H1 (cell line): ENCODE measurements at regions not wholly inside any gene's neighbourhood (a gene's known extent, or its start where the extent isn't known, plus 50 kb on each side); places are given as distances from the start of the nearest gene placed in this dataset.

ENCODE experiments used
- CTCF ChIA-PET: fragments of 300-600 bp; sonication (Branson Sonifier 250); formaldehyde crosslinking; loops from one replicate; lab custom pipeline; 2021; ENCODE audit not compliant: partially characterized antibody; lab: Charles Lee
- POLR2A ChIA-PET: fragments of 300-600 bp; sonication (Branson Sonifier 250); formaldehyde crosslinking; loops from one replicate; lab custom pipeline; 2021; ENCODE audit warnings: inconsistent platforms; ENCODE audit not compliant: partially characterized antibody; lab: Charles Lee
- DNase-seq, 2 experiments: peaks; one replicate each; pipeline versions ENCODE4 v3.0.0 to v3.0.0-alpha.2; 2010 to 2022; ENCODE audit warnings: low spot score in 2 of 2, low read depth in 1 of 2, mixed read lengths in 1 of 2
- FAIRE-seq: peaks from 2 replicates; lab custom pipeline; 2011; peaks lifted over from hg19 to GRCh38; lab: Jason Lieb, UNC
- H2AFZ ChIP-seq: 2 replicates; pipeline ENCODE4 v1.8.1; 2012; ENCODE audit warnings: low read length, inconsistent platforms
- H2AK5ac ChIP-seq: 2 replicates; pipeline ENCODE4 v1.6.1; 2013; ENCODE audit warnings: low read depth, low read length
- H2BK120ac ChIP-seq: replicated peaks from 2 replicates; pipeline ENCODE3; 2013; ENCODE audit warnings: low read depth, low read length, inconsistent platforms
- H2BK12ac ChIP-seq: 2 replicates; pipeline ENCODE4 v1.6.1; 2013; ENCODE audit warnings: low read depth, low read length
- H2BK15ac ChIP-seq: 2 replicates; pipeline ENCODE4 v1.6.1; 2013; ENCODE audit warnings: low read length
- H2BK20ac ChIP-seq: 2 replicates; pipeline ENCODE4 v1.6.1; 2013; ENCODE audit warnings: low read length
- H2BK5ac ChIP-seq: 2 replicates; pipeline ENCODE4 v1.6.1; 2013; ENCODE audit warnings: low read depth, low read length
- H3K14ac ChIP-seq: 2 replicates; pipeline ENCODE4 v1.6.1; 2013; ENCODE audit warnings: inconsistent platforms; ENCODE audit not compliant: insufficient read length
- H3K18ac ChIP-seq: 2 replicates; pipeline ENCODE4 v1.6.1; 2013; ENCODE audit warnings: low read length; ENCODE audit errors: extremely low read depth
- H3K23ac ChIP-seq: 2 replicates; pipeline ENCODE4 v1.6.1; 2013; ENCODE audit warnings: inconsistent platforms; ENCODE audit not compliant: insufficient read length
- H3K23me2 ChIP-seq: 2 replicates; pipeline ENCODE4 v1.6.1; 2013; ENCODE audit warnings: low read depth, low read length
- H3K27ac ChIP-seq: 2 replicates; pipeline ENCODE4 v1.6.1; 2011; ENCODE audit warnings: low read depth, low read length, inconsistent platforms
- H3K27me3 ChIP-seq, 4 experiments: replicated peaks in 1 of 4; 1 replicate in 1 of 4; 2 replicates in 3 of 4; pipeline versions ENCODE4 v1.6.1 to v1.8.1; 2011 to 2013; ENCODE audit warnings: low read length in 3 of 4, mild to moderate bottlenecking in 3 of 4, inconsistent platforms in 2 of 4, mixed read lengths in 2 of 4, moderate library complexity in 1 of 4; ENCODE audit not compliant: control insufficient read depth in 3 of 4, insufficient read depth in 3 of 4; ENCODE audit errors: extremely low read depth in 1 of 4
- H3K36me3 ChIP-seq, 4 experiments: 2 replicates each; pipeline versions ENCODE4 v1.6.1 to v1.8.1; 2011 to 2013; ENCODE audit warnings: mild to moderate bottlenecking in 4 of 4, low read length in 3 of 4, moderate library complexity in 2 of 4, control low read depth in 1 of 4, inconsistent platforms in 1 of 4; ENCODE audit not compliant: insufficient read depth in 4 of 4, control insufficient read depth in 2 of 4
- H3K4ac ChIP-seq: replicated peaks from 2 replicates; pipeline ENCODE3; 2013; ENCODE audit warnings: low read length, low read depth, mixed read lengths, inconsistent platforms; ENCODE audit not compliant: insufficient read length
- H3K4me1 ChIP-seq, 4 experiments: replicated peaks in 1 of 4; 1 replicate in 1 of 4; 2 replicates in 3 of 4; pipeline versions ENCODE4 v1.6.1 to v1.8.1; 2011 to 2013; ENCODE audit warnings: low read length in 3 of 4, inconsistent platforms in 2 of 4, mixed read lengths in 1 of 4; ENCODE audit not compliant: insufficient read depth in 4 of 4, control insufficient read depth in 3 of 4
- H3K4me2 ChIP-seq, 2 experiments: 2 replicates each; pipeline versions ENCODE4 v1.6.1 to v1.8.1; 2011 to 2013; ENCODE audit warnings: low read depth in 2 of 2, low read length in 2 of 2, control low read depth in 1 of 2, inconsistent platforms in 1 of 2, mild to moderate bottlenecking in 1 of 2; ENCODE audit not compliant: insufficient read depth in 1 of 2
- H3K4me3 ChIP-seq, 4 experiments: fragments of 200-600, 300-600 bp in 1 of 4; sonication (generic), shearing (Covaris generic), sonication (Bioruptor Twin) in 1 of 4; 2 replicates each; pipeline versions ENCODE4 v1.5.1 to v1.8.1; 2011 to 2016; ENCODE audit warnings: low read length in 4 of 4, low read depth in 3 of 4, control low read depth in 2 of 4, inconsistent platforms in 2 of 4, mild to moderate bottlenecking in 2 of 4, mixed read lengths in 1 of 4, moderate library complexity in 1 of 4; ENCODE audit not compliant: insufficient read depth in 2 of 4; ENCODE audit errors: extremely low read depth in 1 of 4
- H3K56ac ChIP-seq: replicated peaks from 2 replicates; pipeline ENCODE3; 2013; ENCODE audit warnings: low read depth, mild to moderate bottlenecking, mixed read lengths, low read length, inconsistent platforms; ENCODE audit not compliant: insufficient read length
- H3K79me1 ChIP-seq: 2 replicates; pipeline ENCODE4 v1.6.1; 2013; ENCODE audit warnings: low read depth, low read length, control low read depth
- H3K79me2 ChIP-seq, 2 experiments: 2 replicates each; pipeline versions ENCODE4 v1.6.1 to v1.8.1; 2012 to 2013; ENCODE audit warnings: low read length in 2 of 2, mild to moderate bottlenecking in 2 of 2, inconsistent platforms in 1 of 2; ENCODE audit not compliant: insufficient read depth in 2 of 2, control insufficient read depth in 1 of 2
- H3K9ac ChIP-seq, 4 experiments: replicated peaks in 1 of 4; 1 replicate in 1 of 4; 2 replicates in 3 of 4; pipeline versions ENCODE4 v1.6.1 to v1.8.1; 2011 to 2013; ENCODE audit warnings: low read depth in 3 of 4, low read length in 3 of 4, control low read depth in 2 of 4, mild to moderate bottlenecking in 2 of 4, moderate library complexity in 2 of 4, inconsistent platforms in 1 of 4; ENCODE audit errors: extremely low read depth in 1 of 4
- H3K9me3 ChIP-seq, 2 experiments: 2 replicates each; pipeline versions ENCODE4 v1.6.1 to v1.8.1; 2012 to 2013; ENCODE audit warnings: mild to moderate bottlenecking in 2 of 2, moderate library complexity in 2 of 2, control low read depth in 1 of 2, inconsistent platforms in 1 of 2, low read depth in 1 of 2, low read length in 1 of 2, mixed read lengths in 1 of 2; ENCODE audit not compliant: insufficient read depth in 2 of 2
- H4K20me1 ChIP-seq, 2 experiments: replicated peaks in 1 of 2; 2 replicates each; pipeline versions ENCODE3 to v1.8.1; 2011 to 2013; ENCODE audit warnings: inconsistent platforms in 2 of 2, low read length in 2 of 2, mild to moderate bottlenecking in 1 of 2; ENCODE audit not compliant: insufficient read depth in 2 of 2, control insufficient read depth in 1 of 2
- H4K5ac ChIP-seq: 2 replicates; pipeline ENCODE4 v1.6.1; 2013; ENCODE audit warnings: low read length, low read depth, mixed read lengths, inconsistent platforms; ENCODE audit not compliant: insufficient read length
- H4K8ac ChIP-seq: 2 replicates; pipeline ENCODE4 v1.8.0; 2013; ENCODE audit warnings: mild to moderate bottlenecking, moderate library complexity, low read length, inconsistent platforms; ENCODE audit not compliant: insufficient read depth; ENCODE audit errors: extremely low read depth
- H4K91ac ChIP-seq: replicated peaks from 2 replicates; pipeline ENCODE3; 2013; ENCODE audit warnings: low read length, mixed read lengths, inconsistent platforms; ENCODE audit not compliant: insufficient read length
- BACH1 ChIP-seq: IDR thresholded peaks from 2 replicates; pipeline ENCODE4 v1.6.1; 2012; ENCODE audit warnings: low read length, improper control_type of control experiment
- CBX5 ChIP-seq: fragments of 300-800, 300-1000 bp; sonication (generic); IDR thresholded peaks from 2 replicates; pipeline ENCODE4 v1.7.1; 2016; ENCODE audit warnings: antibody characterized with exemption, low read length, low read depth
- EP300 ChIP-seq, 2 experiments: IDR thresholded peaks; 1 replicate in 1 of 2; 2 replicates in 1 of 2; pipeline ENCODE4 v1.6.1; 2011 to 2012; ENCODE audit warnings: low read depth in 2 of 2, low read length in 2 of 2, mild to moderate bottlenecking in 2 of 2, borderline replicate concordance in 1 of 2, inconsistent platforms in 1 of 2, moderate library complexity in 1 of 2
- EZH2 ChIP-seq: fragments of 200-600 bp; sonication (generic); IDR thresholded peaks from 2 replicates; pipeline ENCODE4 v1.7.1; 2012; ENCODE audit warnings: low read depth, mild to moderate bottlenecking, moderate library complexity, low read length, inconsistent platforms; ENCODE audit not compliant: severe bottlenecking
- FOSL1 ChIP-seq: IDR thresholded peaks from 2 replicates; pipeline ENCODE4 v1.6.1; 2011; ENCODE audit warnings: mild to moderate bottlenecking, low read depth, low read length, moderate library complexity; ENCODE audit not compliant: insufficient read depth
- GABPA ChIP-seq: IDR thresholded peaks from 2 replicates; pipeline ENCODE4 v1.6.1; 2011; ENCODE audit warnings: mild to moderate bottlenecking, low read length, moderate library complexity, borderline replicate concordance; ENCODE audit not compliant: insufficient read depth
- GTF2F1 ChIP-seq: IDR thresholded peaks from 2 replicates; pipeline ENCODE4 v1.6.1; 2012; ENCODE audit warnings: low read depth, low read length, improper control_type of control experiment, borderline replicate concordance
- MAFK ChIP-seq: IDR thresholded peaks from 2 replicates; pipeline ENCODE4 v1.6.1; 2012; ENCODE audit warnings: low read depth, mild to moderate bottlenecking, improper control_type of control experiment, low read length
- SAP30 ChIP-seq: fragments of 300-600 bp; sonication (generic); IDR thresholded peaks from 2 replicates; pipeline ENCODE4 v1.7.1; 2012; ENCODE audit warnings: low read length, moderate library complexity, mild to moderate bottlenecking, inconsistent platforms; ENCODE audit not compliant: insufficient read depth, insufficient replicate concordance
- SP2 ChIP-seq: IDR thresholded peaks from 2 replicates; pipeline ENCODE4 v1.6.1; 2012; ENCODE audit warnings: mild to moderate bottlenecking, low read length, inconsistent platforms
- WGBS, 2 experiments: shearing (Covaris generic) in 1 of 2; methylation state at CpG; one replicate each; pipeline versions ENCODE4 v1.1.6 to v1.1.7; 2013 to 2015; ENCODE audit warnings: low lambda C conversion rate in 2 of 2, mixed read lengths in 2 of 2, inconsistent platforms in 1 of 2, low coverage in 1 of 2, missing lambda C conversion rate in 1 of 2; ENCODE audit not compliant: insufficient replicate concordance in 2 of 2, insufficient coverage in 1 of 2, insufficient read length in 1 of 2; ENCODE audit errors: extremely low coverage in 1 of 2, missing lambda C conversion rate in 1 of 2; 5-methylcytosine and 5-hydroxymethylcytosine counted together
- TF ChIP-seq, protein P1 (sequence below): IDR thresholded peaks from 2 replicates; pipeline ENCODE4 v1.6.1; 2012; ENCODE audit warnings: inconsistent platforms
- TF ChIP-seq, protein P2 (sequence below): IDR thresholded peaks from 2 replicates; pipeline ENCODE4 v1.6.1; 2011; ENCODE audit warnings: low read depth, mild to moderate bottlenecking, low read length; ENCODE audit not compliant: insufficient read depth
- TF ChIP-seq, protein P3 (sequence below): IDR thresholded peaks from 2 replicates; pipeline ENCODE4 v1.6.1; 2012; ENCODE audit warnings: inconsistent platforms

DNA sequence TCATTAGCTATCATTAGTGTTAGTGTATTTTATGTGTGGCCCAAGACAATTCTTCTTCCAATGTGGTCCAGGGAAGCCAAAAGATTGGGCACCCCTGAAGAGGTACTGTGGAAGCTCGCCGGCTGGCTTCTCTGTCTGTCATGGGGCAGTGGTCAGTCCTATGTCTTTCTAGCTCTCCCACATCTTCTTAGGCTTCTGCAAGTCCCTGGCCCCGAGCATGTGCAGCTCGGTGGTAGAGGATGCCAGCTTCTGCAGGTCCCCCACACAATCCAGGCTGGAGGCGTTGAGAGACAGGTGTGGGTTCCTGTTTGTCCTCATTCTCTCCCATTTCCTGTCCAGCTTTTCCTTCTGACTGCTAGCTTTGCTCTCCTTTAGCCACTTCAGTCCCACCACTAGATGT is 134.1 kb upstream of the NALF2 start:
- no peak overlapping the region for H4K5ac ChIP-seq
- H4K8ac ChIP-seq, result no peak overlapping the region
- no peak overlapping the region for H3K27ac ChIP-seq
- 92% methylated on average over 5 of the region's 5 CpGs; no CpG with 5 or more reads in 1 of the 2 experiments for WGBS, 2 experiments
- no peak overlapping the region for H3K4ac ChIP-seq
- no peak overlapping the region for H3K18ac ChIP-seq
- ChIA-PET POLR2A (no interaction called here), CTCF (no interaction called here)
- no peak overlapping the region for H3K23ac ChIP-seq
- FAIRE-seq, result no peak
- no peaks in the 10 kb centered on the region for H3K36me3 ChIP-seq
- H2AK5ac ChIP-seq, result no peak overlapping the region
- H2BK12ac ChIP-seq, result no peak overlapping the region
- H3K14ac ChIP-seq, result no peak overlapping the region
- no peaks in the 10 kb centered on the region for H3K4me1 ChIP-seq
- DNase-seq, result no peak
- no peaks in the 10 kb centered on the region for H3K9me3 ChIP-seq
- no peak overlapping the region for H3K4me2 ChIP-seq
- H2BK15ac ChIP-seq, result no peak overlapping the region
- no peaks in the 10 kb centered on the region for H3K23me2 ChIP-seq
- H3K27me3 ChIP-seq, result no peaks in the 10 kb centered on the region
- H2BK20ac ChIP-seq, result no peak overlapping the region
- no peak overlapping the region for H3K9ac ChIP-seq
- no peak overlapping the region for H3K56ac ChIP-seq
- no peak overlapping the region for H4K91ac ChIP-seq
- no peak overlapping the region for H3K4me3 ChIP-seq
- no peaks in the 10 kb centered on the region for H4K20me1 ChIP-seq
- H3K79me2 ChIP-seq, result no peaks in the 10 kb centered on the region
- no peak overlapping the region for H2BK120ac ChIP-seq
- H3K79me1 ChIP-seq, result no peaks in the 10 kb centered on the region
- H2AFZ ChIP-seq, result no peak overlapping the region
- H2BK5ac ChIP-seq, result no peak overlapping the region
- TF ChIP-seq GABPA, result no peak
- TF ChIP-seq CBX5, result no peak
- TF ChIP-seq SAP30, result no peak
- TF ChIP-seq BACH1, result no peak
- TF ChIP-seq, protein P1, sequence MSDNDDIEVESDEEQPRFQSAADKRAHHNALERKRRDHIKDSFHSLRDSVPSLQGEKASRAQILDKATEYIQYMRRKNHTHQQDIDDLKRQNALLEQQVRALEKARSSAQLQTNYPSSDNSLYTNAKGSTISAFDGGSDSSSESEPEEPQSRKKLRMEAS, result no peak
- TF ChIP-seq, protein P2, sequence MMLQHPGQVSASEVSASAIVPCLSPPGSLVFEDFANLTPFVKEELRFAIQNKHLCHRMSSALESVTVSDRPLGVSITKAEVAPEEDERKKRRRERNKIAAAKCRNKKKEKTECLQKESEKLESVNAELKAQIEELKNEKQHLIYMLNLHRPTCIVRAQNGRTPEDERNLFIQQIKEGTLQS, result no peak
- TF ChIP-seq GTF2F1, result no peak
- TF ChIP-seq MAFK, result no peak
- TF ChIP-seq, protein P3, sequence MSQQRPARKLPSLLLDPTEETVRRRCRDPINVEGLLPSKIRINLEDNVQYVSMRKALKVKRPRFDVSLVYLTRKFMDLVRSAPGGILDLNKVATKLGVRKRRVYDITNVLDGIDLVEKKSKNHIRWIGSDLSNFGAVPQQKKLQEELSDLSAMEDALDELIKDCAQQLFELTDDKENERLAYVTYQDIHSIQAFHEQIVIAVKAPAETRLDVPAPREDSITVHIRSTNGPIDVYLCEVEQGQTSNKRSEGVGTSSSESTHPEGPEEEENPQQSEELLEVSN, result no peak
- no peak for TF ChIP-seq EZH2
- TF ChIP-seq FOSL1, result no peak
- TF ChIP-seq EP300 (IDR thresholded peaks at IDR 0.05; ENCODE audit: borderline replicate concordance in 1 of 2, low read depth in 2 of 2, low read length in 2 of 2), result no peak
- no peak for TF ChIP-seq SP2
